ENCODE measurements at regions not wholly inside any gene's neighbourhood (a gene's known extent, or its start where the extent isn't known, plus 50 kb on each side); places are given as distances from the start of the nearest gene placed in this dataset.

- Histone ChIP-seq H3K79me2 (ENCODE audit: low read length) (no peaks in the 10 kb centered on the region), H3F3A (ENCODE audit: insufficient read depth, low read length) (no peaks in the 10 kb centered on the region), H3K4me3 (ENCODE audit: low read length) (no peak overlapping the region), H4K20me1 (ENCODE audit: insufficient read depth, low read length) (no peaks in the 10 kb centered on the region), H3K9me3 (replicated peaks; ENCODE audit: insufficient read depth, low read length) (no peaks in the 10 kb centered on the region), H3K27ac (ENCODE audit: low read length) (no peak overlapping the region), H3K9me2 (replicated peaks; ENCODE audit: insufficient read depth, low read length) (no peaks in the 10 kb centered on the region), H3K9ac (ENCODE audit: low read length) (no peak overlapping the region), H3K4me1 (ENCODE audit: low read length) (no peaks in the 10 kb centered on the region), H3K27me3 (replicated peaks; ENCODE audit: insufficient read depth, low read length) (no peaks in the 10 kb centered on the region), H2AFZ (ENCODE audit: low read length) (no peak overlapping the region), H3K36me3 (replicated peaks; ENCODE audit: insufficient read depth, low read length) (no peaks in the 10 kb centered on the region), H3K4me2 (ENCODE audit: low read depth, low read length) (no peak overlapping the region)
- no peak for DNase-seq
- TF ChIP-seq, protein P1, sequence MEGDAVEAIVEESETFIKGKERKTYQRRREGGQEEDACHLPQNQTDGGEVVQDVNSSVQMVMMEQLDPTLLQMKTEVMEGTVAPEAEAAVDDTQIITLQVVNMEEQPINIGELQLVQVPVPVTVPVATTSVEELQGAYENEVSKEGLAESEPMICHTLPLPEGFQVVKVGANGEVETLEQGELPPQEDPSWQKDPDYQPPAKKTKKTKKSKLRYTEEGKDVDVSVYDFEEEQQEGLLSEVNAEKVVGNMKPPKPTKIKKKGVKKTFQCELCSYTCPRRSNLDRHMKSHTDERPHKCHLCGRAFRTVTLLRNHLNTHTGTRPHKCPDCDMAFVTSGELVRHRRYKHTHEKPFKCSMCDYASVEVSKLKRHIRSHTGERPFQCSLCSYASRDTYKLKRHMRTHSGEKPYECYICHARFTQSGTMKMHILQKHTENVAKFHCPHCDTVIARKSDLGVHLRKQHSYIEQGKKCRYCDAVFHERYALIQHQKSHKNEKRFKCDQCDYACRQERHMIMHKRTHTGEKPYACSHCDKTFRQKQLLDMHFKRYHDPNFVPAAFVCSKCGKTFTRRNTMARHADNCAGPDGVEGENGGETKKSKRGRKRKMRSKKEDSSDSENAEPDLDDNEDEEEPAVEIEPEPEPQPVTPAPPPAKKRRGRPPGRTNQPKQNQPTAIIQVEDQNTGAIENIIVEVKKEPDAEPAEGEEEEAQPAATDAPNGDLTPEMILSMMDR (IDR thresholded peaks at IDR 0.05; ENCODE audit: low read length), result no peak
- no peak for TF ChIP-seq EZH2 (optimal IDR thresholded peaks at IDR 0.05; ENCODE audit: low read depth, low read length)
Observed at GRCh38 chr14:86533834-86534233, 1003.9 kb downstream of the FLRT2 start.

DNA sequence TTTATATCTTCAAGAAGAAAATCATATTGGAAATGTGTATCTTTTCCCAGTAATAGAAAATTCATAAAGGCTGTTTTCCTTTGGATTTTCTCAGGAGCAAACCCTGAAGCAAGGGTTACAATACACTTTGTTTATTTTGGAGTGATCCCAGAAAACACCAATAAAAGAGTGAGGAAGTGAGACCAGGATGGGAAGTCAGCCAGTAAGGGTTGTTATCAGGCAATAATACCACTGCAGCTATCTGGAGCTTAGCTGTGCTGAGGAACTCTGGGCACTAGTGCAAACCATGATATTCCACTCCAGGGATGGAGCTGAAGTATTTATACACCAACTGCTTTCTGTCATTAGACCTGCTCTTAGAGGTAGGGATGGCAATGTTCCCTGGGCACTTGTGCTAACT lies 1002.3 kb downstream of the FLRT2 start:
- no peaks in the 10 kb centered on the region for H3K4me1 ChIP-seq (ENCODE audit: low read length)
- H4K20me1 ChIP-seq (ENCODE audit: insufficient read depth, low read length), result no peaks in the 10 kb centered on the region
- H3K36me3 ChIP-seq (replicated peaks; ENCODE audit: insufficient read depth, low read length), result no peaks in the 10 kb centered on the region
- H3K27ac ChIP-seq (ENCODE audit: low read length), result no peak overlapping the region
- H3K9me3 ChIP-seq (replicated peaks; ENCODE audit: insufficient read depth, low read length), result no peaks in the 10 kb centered on the region
- no peak for DNase-seq
- H3F3A ChIP-seq (ENCODE audit: insufficient read depth, low read length), result no peaks in the 10 kb centered on the region
- H2AFZ ChIP-seq (ENCODE audit: low read length), result no peak overlapping the region
- no peaks in the 10 kb centered on the region for H3K9me2 ChIP-seq (replicated peaks; ENCODE audit: insufficient read depth, low read length)
- no peaks in the 10 kb centered on the region for H3K79me2 ChIP-seq (ENCODE audit: low read length)
- no peaks in the 10 kb centered on the region for H3K27me3 ChIP-seq (replicated peaks; ENCODE audit: insufficient read depth, low read length)
- TF ChIP-seq EZH2phosphoT487 (IDR thresholded peaks at IDR 0.05; ENCODE audit: low read length) (no peak), EZH2 (optimal IDR thresholded peaks at IDR 0.05; ENCODE audit: low read depth, low read length) (no peak)
- TF ChIP-seq, protein P1 (IDR thresholded peaks at IDR 0.05; ENCODE audit: low read length), result no peak
- H3K4me2 ChIP-seq (ENCODE audit: low read depth, low read length), result no peak overlapping the region
- H3K4me3 ChIP-seq (ENCODE audit: low read length), result no peak overlapping the region
- no peak overlapping the region for H3K9ac ChIP-seq (ENCODE audit: low read length)

DNA sequence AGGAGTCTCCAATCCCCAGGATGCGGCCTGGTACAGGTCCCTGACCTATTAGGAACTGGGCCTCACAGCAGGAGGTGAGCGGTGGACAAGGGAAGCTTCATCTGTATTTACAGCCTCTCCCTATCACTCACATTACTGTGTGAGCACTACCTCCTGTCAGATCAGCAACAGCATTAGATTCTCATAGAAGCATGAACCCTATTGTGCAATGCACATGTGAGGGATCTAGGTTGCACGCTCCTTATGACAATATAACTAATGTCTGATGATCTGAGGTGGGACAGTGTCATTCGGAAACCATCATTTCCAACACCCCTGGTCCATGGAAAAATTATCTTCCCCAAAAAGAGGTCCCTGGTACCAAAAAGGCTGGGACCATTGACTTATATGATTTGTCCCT lies 1000.5 kb downstream of the FLRT2 start:
- Histone ChIP-seq H3K9ac (ENCODE audit: low read length) (no peak overlapping the region), H4K20me1 (ENCODE audit: insufficient read depth, low read length) (no peaks in the 10 kb centered on the region), H3K4me3 (ENCODE audit: low read length) (no peak overlapping the region), H3K36me3 (replicated peaks; ENCODE audit: insufficient read depth, low read length) (no peaks in the 10 kb centered on the region), H3F3A (ENCODE audit: insufficient read depth, low read length) (no peaks in the 10 kb centered on the region), H3K4me1 (ENCODE audit: low read length) (no peaks in the 10 kb centered on the region), H3K79me2 (ENCODE audit: low read length) (no peaks in the 10 kb centered on the region), H3K9me3 (replicated peaks; ENCODE audit: insufficient read depth, low read length) (no peaks in the 10 kb centered on the region), H3K4me2 (ENCODE audit: low read depth, low read length) (no peak overlapping the region), H3K27ac (ENCODE audit: low read length) (no peak overlapping the region), H2AFZ (ENCODE audit: low read length) (no peak overlapping the region), H3K27me3 (replicated peaks; ENCODE audit: insufficient read depth, low read length) (no peaks in the 10 kb centered on the region), H3K9me2 (replicated peaks; ENCODE audit: insufficient read depth, low read length) (no peaks in the 10 kb centered on the region)
- no peak for DNase-seq
- TF ChIP-seq, protein P1 (IDR thresholded peaks at IDR 0.05; ENCODE audit: low read length), result no peak

- H2AFZ ChIP-seq (ENCODE audit: low read length), result no peak overlapping the region
- no peaks in the 10 kb centered on the region for H3K4me1 ChIP-seq (ENCODE audit: low read length)
- H4K20me1 ChIP-seq (ENCODE audit: insufficient read depth, low read length), result no peaks in the 10 kb centered on the region
- no peaks in the 10 kb centered on the region for H3K79me2 ChIP-seq (ENCODE audit: low read length)
- no peaks in the 10 kb centered on the region for H3K27me3 ChIP-seq (replicated peaks; ENCODE audit: insufficient read depth, low read length)
- H3K9me2 ChIP-seq (replicated peaks; ENCODE audit: insufficient read depth, low read length), result no peaks in the 10 kb centered on the region
- no peaks in the 10 kb centered on the region for H3K36me3 ChIP-seq (replicated peaks; ENCODE audit: insufficient read depth, low read length)
- TF ChIP-seq EZH2phosphoT487 (IDR thresholded peaks at IDR 0.05; ENCODE audit: low read length) (no peak), EZH2 (optimal IDR thresholded peaks at IDR 0.05; ENCODE audit: low read depth, low read length) (no peak)
- TF ChIP-seq, protein P1 (IDR thresholded peaks at IDR 0.05; ENCODE audit: low read length), result no peak
- no peak for DNase-seq
- no peaks in the 10 kb centered on the region for H3F3A ChIP-seq (ENCODE audit: insufficient read depth, low read length)
- no peak overlapping the region for H3K4me2 ChIP-seq (ENCODE audit: low read depth, low read length)
- no peak overlapping the region for H3K4me3 ChIP-seq (ENCODE audit: low read length)
- no peak overlapping the region for H3K27ac ChIP-seq (ENCODE audit: low read length)
- no peak overlapping the region for H3K9ac ChIP-seq (ENCODE audit: low read length)
- H3K9me3 ChIP-seq (replicated peaks; ENCODE audit: insufficient read depth, low read length), result no peaks in the 10 kb centered on the region
Observed at GRCh38 chr14:86527312-86527711, 997.4 kb downstream of the FLRT2 start.
